Progenitor cell of endocrine pancreas (in vitro differentiated cells): ENCODE measurements at regions not wholly inside any gene's neighbourhood (a gene's known extent, or its start where the extent isn't known, plus 50 kb on each side); places are given as distances from the start of the nearest gene placed in this dataset.

Source experiments
- DNase-seq: peaks from one replicate; pipeline ENCODE4 v3.0.0; 2021; ENCODE audit warnings: low spot score; ENCODE audit not compliant: unreplicated experiment
- H3K27ac Mint-ChIP-seq: 2 replicates; pipeline ENCODE4 v1.8.0; 2021; ENCODE audit warnings: mild to moderate bottlenecking, moderate library complexity, mixed read lengths
- H3K27me3 Mint-ChIP-seq: 2 replicates; pipeline ENCODE4 v1.8.0; 2021; ENCODE audit warnings: mixed read lengths
- H3K36me3 Mint-ChIP-seq: 2 replicates; pipeline ENCODE4 v1.8.0; 2022; ENCODE audit warnings: mixed read lengths; ENCODE audit not compliant: insufficient read depth
- H3K4me1 Mint-ChIP-seq: 2 replicates; pipeline ENCODE4 v1.8.0; 2021; ENCODE audit warnings: low read depth, mixed read lengths
- H3K4me3 Mint-ChIP-seq: 2 replicates; pipeline ENCODE4 v1.8.0; 2021; ENCODE audit warnings: low read depth, mild to moderate bottlenecking, moderate library complexity, mixed read lengths
- H3K9me3 Mint-ChIP-seq: 2 replicates; pipeline ENCODE4 v1.8.0; 2021; ENCODE audit warnings: low read depth, mixed read lengths
- CTCF ChIP-seq: fragments of 200-600 bp; sonication (generic); IDR thresholded peaks from one replicate; pipeline ENCODE4 v1.5.0; 2021; ENCODE audit warnings: antibody characterized with exemption, mild to moderate bottlenecking; ENCODE audit not compliant: unreplicated experiment

DNA sequence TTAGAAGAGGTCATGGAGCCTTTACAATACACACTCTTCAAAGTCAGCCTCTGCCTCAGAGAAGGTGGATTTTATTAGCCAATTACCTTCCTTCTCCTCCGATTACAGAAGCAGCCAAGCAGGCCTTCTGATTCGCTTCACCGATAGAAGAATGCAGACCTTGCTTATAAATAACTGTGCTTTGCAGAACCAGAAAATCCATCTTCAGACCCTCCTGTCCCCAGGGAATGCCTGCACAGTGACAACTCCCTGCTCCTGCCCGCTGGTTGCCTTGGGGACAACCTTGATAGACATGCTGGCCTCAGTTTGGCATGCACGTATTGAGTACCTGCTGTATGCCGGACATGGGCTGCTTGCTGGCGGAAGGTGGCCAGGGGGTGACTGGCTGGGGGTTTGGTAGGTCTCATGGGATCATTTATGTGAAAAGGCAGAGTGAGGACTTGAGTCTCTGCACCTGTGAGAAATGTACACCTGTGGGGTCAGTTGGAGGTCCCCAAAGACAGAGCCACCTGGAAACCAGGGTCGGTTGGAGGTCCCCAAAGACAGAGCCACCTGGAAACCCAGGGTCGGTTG lies 1238.7 kb downstream of the BRD1 start:
- Mint-ChIP-seq H3K9me3 (no peaks in the 10 kb centered on the region), H3K36me3 (no peaks in the 10 kb centered on the region), H3K4me3 (no peak overlapping the region), H3K27ac (no peak overlapping the region), H3K27me3 (no peaks in the 10 kb centered on the region), H3K4me1 (no peaks in the 10 kb centered on the region)
- DNase-seq = no peak
- no peak for TF ChIP-seq CTCF

GRCh38 chr22:48588151-48588877 lies 1239.4 kb downstream of the BRD1 start:
- H3K27me3 Mint-ChIP-seq = no peaks in the 10 kb centered on the region
- no peak overlapping the region for H3K27ac Mint-ChIP-seq
- no peaks in the 10 kb centered on the region for H3K4me1 Mint-ChIP-seq
- no peaks in the 10 kb centered on the region for H3K36me3 Mint-ChIP-seq
- no peaks in the 10 kb centered on the region for H3K9me3 Mint-ChIP-seq
- no peak for TF ChIP-seq CTCF
- no peak overlapping the region for H3K4me3 Mint-ChIP-seq
- no peak for DNase-seq

DNA sequence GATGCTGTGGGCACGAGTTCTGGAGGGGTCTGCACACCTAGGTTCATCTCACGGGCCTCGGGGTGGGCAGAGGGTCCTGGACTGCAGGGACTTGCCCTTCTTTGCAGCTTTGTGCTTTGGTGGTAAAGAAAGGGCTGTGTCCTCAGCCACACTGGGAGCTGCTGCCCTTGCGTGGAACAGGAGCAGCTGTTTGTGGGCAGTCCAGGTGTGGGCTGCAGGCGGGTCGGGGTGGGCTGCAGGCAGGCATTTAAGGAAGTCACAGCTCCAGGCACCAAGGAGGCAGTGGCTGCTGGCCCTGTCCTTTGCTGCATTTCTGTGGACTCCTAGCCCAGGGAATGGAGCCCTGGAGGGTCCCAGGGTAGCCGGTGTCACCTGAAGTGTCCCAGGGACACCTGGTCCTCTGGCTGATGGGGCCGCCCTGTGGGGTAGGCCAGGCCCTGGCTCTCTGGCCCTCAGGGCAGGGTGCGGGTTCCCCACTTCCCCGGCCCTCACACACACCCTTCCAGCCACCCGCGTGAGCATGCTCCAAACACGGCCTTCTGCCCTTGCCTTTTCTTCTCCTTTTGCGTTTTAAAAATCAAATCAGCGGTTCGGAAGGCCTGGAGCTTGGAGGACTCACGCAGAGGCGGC lies 1240.3 kb downstream of the BRD1 start:
- TF ChIP-seq CTCF = no peak
- DNase-seq = no peak
- H3K27me3 Mint-ChIP-seq = no peaks in the 10 kb centered on the region
- no peak overlapping the region for H3K4me3 Mint-ChIP-seq
- no peaks in the 10 kb centered on the region for H3K36me3 Mint-ChIP-seq
- no peaks in the 10 kb centered on the region for H3K9me3 Mint-ChIP-seq
- no peaks in the 10 kb centered on the region for H3K4me1 Mint-ChIP-seq
- H3K27ac Mint-ChIP-seq = no peak overlapping the region

DNA sequence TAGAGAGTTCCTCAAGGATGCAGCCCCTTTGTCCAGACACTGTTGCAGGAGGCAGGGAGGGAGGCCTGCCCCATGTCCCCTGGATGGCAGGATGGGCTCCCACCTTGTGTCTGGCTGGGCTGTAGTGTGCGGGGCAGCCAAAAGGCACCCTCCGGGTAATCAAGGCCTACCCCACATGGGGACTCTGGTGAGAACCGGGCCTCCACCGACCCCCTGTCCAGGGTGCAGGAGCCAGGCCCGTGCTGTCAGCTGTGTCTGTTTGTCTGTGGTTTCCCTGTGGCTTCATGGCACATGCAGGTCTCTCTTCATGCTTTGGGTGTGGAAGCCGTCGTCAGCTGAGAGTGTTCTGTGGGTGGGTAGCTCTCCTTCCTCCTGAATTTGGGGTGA lies 1240.9 kb downstream of the BRD1 start:
- DNase-seq = no peak
- no peak overlapping the region for H3K4me3 Mint-ChIP-seq
- no peaks in the 10 kb centered on the region for H3K36me3 Mint-ChIP-seq
- no peaks in the 10 kb centered on the region for H3K4me1 Mint-ChIP-seq
- H3K9me3 Mint-ChIP-seq = no peaks in the 10 kb centered on the region
- H3K27ac Mint-ChIP-seq = no peak overlapping the region
- no peak for TF ChIP-seq CTCF
- H3K27me3 Mint-ChIP-seq = no peaks in the 10 kb centered on the region

DNA sequence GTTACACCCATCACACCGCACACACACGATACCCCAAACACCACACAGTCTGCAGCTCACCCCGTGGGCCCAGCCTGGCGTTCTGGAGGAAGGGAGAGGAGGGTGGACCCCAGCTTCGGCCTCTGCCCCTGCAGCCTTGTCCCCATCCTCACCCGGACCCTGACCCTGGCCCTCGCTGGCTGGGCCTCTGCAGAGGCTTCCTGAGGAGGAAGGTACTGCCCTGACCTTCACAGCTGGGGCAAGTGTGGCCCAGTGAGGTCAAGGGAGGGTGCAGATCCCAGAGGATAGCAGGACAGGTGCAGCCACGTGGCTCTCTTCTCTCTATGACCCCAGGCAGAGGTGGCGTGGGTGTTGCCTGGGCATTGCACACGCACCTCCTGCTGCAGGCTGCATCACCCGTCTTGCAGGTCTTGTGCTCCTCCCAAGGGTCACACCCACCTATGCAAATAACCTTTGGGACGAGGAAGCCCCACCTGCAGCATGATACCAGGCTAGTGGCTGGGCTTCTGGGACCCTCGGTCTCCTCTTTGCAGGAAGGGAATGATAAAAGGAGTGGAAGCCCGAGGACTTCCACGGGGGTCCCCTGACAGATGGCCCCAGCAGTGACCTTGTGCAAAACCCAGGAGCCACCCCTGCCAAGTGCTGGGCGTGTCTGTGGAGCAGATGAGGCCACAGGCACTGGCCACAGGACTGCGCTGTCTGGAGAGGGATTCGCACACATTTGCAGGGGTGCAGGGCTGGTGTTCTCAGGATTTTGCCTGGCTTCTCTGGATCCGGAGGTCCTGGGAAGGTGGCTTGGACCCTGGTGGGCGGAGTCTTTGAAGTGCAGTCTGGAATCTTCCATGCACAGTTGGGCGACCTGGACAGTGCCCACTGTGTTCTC lies 1241.5 kb downstream of the BRD1 start:
- no peaks in the 10 kb centered on the region for H3K9me3 Mint-ChIP-seq
- H3K4me1 Mint-ChIP-seq = no peaks in the 10 kb centered on the region
- no peak overlapping the region for H3K27ac Mint-ChIP-seq
- H3K36me3 Mint-ChIP-seq = no peaks in the 10 kb centered on the region
- no peak for TF ChIP-seq CTCF
- no peak overlapping the region for H3K4me3 Mint-ChIP-seq
- no peaks in the 10 kb centered on the region for H3K27me3 Mint-ChIP-seq
- no peak for DNase-seq
